ENCODE measurements at regions not wholly inside any gene's neighbourhood (a gene's known extent, or its start where the extent isn't known, plus 50 kb on each side); places are given as distances from the start of the nearest gene placed in this dataset.
A peak's percentile ranks its signal among the peaks of the same experiment; 100 is the strongest.

DNA sequence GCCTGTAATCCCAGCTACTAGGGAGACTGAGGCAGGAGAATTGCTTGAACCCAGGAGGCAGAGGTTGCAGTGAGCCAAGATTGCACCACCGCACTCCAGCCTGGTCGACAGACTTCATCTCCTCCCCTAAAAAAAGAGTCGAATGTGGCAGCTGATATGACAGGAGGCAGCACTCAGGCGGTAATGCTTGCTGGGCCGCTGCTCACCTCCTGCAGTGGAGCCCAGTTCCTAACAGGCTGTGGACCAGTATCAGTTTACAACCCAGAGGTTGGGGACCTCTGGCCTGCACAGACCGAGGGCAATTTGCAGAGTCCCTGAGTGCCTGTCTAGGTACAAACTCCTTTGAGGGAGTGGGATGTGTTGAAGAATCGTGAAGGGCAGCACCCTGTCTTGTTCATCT lies 136.2 kb downstream of the SMAD6 start:
- H3K4me3 ChIP-seq = no peak overlapping the region
- ATAC-seq = no peak

DNA sequence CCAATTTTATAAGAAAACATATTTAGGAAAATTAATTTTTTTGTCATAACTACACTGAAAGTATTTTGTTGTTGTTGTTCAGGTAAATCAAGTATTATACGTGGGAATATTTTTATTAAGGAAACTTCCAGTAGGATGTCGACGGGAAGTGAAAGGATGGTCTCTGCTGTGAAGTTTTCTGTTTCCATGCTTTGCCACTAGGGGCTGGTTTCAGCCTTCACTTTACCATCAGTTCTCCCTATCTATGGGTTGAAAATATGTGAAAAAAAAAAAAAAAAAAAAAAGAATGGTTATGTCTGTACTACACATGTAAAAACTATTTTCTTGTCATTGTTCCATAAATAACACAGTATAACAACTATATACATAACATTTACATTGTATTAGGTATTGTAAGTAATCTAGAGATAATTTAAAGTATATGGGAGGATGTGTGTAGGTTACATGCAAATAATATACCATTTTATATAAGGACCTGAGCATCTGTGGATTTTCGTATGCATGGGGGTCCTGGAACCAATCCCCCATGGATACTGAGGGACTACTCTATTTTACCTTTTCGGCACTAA lies 136.7 kb downstream of the SMAD6 start:
- TF ChIP-seq, protein P1, sequence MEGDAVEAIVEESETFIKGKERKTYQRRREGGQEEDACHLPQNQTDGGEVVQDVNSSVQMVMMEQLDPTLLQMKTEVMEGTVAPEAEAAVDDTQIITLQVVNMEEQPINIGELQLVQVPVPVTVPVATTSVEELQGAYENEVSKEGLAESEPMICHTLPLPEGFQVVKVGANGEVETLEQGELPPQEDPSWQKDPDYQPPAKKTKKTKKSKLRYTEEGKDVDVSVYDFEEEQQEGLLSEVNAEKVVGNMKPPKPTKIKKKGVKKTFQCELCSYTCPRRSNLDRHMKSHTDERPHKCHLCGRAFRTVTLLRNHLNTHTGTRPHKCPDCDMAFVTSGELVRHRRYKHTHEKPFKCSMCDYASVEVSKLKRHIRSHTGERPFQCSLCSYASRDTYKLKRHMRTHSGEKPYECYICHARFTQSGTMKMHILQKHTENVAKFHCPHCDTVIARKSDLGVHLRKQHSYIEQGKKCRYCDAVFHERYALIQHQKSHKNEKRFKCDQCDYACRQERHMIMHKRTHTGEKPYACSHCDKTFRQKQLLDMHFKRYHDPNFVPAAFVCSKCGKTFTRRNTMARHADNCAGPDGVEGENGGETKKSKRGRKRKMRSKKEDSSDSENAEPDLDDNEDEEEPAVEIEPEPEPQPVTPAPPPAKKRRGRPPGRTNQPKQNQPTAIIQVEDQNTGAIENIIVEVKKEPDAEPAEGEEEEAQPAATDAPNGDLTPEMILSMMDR (IDR thresholded peaks at IDR 0.05) = peak; percentile 55
- no peak overlapping the region for H3K27ac ChIP-seq
- no peak overlapping the region for H3K4me3 ChIP-seq
- ATAC-seq (no peak), DNase-seq (no peak)
- H3K4me1 ChIP-seq = peaks cover 47% of the 10 kb centered on the region
- intact Hi-C loops (cut with DNase I) = no loop called here
- H3K27me3 ChIP-seq = no peaks in the 10 kb centered on the region
- H3K36me3 ChIP-seq = no peaks in the 10 kb centered on the region
- no peaks in the 10 kb centered on the region for H3K9me3 ChIP-seq

More for the DNA sequence above, 136.2 kb downstream of the SMAD6 start:
- no peaks in the 10 kb centered on the region for H3K36me3 ChIP-seq
- intact Hi-C loops (cut with DNase I) = no loop called here
- H3K4me1 ChIP-seq = peaks cover 46% of the 10 kb centered on the region
- DNase-seq = no peak
- no peaks in the 10 kb centered on the region for H3K9me3 ChIP-seq
- H3K27ac ChIP-seq = no peak overlapping the region
- TF ChIP-seq, protein P1 (IDR thresholded peaks at IDR 0.05) = no peak
- H3K27me3 ChIP-seq = no peaks in the 10 kb centered on the region

DNA sequence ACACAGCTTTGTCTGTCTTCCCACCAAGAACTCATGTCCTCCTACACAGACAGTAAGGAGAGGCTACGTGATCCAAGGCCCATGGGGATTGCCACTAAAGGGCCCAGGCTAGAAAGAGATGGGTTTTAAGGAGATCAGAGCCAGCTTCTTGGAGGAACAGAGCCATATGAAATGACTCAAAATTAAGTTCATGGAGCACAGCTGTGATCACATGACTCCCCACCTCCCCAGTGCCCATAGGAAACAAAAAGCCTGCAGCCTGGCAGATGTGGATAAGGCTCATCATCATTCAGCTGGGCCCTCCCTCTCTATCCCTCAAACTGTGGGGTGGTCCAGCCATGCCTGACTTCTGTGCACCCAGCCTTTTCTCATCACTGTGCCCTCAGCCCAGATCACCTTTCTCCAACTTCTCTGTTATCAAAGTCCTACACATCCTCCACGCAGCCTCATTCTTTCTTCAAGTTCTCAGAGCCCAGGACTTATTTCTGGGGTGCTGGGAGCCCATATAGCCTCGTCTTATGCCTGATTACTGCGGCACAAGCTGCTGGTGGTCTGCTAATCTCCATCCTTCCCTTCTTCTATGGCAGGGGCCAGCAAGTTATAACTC lies 137.6 kb downstream of the SMAD6 start:
- H3K4me1 ChIP-seq = peaks cover 46% of the 10 kb centered on the region
- TF ChIP-seq, protein P1 (IDR thresholded peaks at IDR 0.05) = no peak

DNA sequence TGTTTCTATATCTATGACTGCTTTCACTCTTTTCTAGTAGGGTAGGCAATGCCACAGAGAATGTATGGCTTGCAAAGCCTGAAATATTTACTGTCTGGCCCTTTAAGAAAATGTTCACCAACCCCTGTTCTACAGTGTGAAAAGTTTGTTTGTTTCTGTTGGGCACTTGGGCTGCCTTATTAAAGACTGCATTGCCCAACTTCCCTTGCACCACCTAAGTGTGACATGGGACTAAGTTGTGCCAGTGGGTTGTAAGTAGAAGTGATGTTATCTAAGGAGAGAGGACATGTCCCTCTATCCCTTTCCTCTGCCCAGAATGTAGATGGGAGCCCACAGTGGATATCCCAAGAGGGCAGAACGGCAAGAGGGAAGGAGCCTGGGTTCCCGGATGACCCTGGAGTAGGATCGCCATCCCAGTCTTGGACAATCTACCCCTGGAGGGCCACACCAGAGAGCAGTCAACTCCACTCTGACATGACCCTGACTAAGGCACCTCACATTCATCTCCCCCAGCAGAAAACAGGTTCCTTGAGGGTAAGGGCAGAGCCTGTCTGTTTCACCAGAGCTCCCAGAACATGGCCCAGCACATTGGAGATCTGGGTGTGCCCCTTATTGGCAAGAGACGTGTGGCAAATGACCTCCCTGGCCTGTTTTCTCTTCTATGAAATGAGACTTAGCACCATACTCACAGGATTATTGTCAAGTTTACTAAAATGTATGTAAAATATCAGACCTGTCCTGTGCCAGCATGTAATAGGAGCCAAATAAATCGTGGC lies 138.8 kb downstream of the SMAD6 start:
- Histone ChIP-seq H3K4me1 (peaks cover 38% of the 10 kb centered on the region), H3K36me3 (no peaks in the 10 kb centered on the region), H3K27ac (peak overlapping the region; percentile 95), H3K4me3 (no peak overlapping the region), H3K9me3 (no peaks in the 10 kb centered on the region), H3K27me3 (no peaks in the 10 kb centered on the region)
- intact Hi-C loops (cut with DNase I) = no loop called here
- DNase-seq (peak; percentile 46), ATAC-seq (peak; percentile 37)
- TF ChIP-seq, protein P1 (IDR thresholded peaks at IDR 0.05) = no peak

More for the DNA sequence above, 137.6 kb downstream of the SMAD6 start:
- intact Hi-C loops (cut with DNase I) = no loop called here
- no peak for ATAC-seq
- no peaks in the 10 kb centered on the region for H3K9me3 ChIP-seq
- no peaks in the 10 kb centered on the region for H3K27me3 ChIP-seq
- H3K4me3 ChIP-seq = no peak overlapping the region
- peak; percentile 4 for DNase-seq
- no peaks in the 10 kb centered on the region for H3K36me3 ChIP-seq
- H3K27ac ChIP-seq = no peak overlapping the region

DNA sequence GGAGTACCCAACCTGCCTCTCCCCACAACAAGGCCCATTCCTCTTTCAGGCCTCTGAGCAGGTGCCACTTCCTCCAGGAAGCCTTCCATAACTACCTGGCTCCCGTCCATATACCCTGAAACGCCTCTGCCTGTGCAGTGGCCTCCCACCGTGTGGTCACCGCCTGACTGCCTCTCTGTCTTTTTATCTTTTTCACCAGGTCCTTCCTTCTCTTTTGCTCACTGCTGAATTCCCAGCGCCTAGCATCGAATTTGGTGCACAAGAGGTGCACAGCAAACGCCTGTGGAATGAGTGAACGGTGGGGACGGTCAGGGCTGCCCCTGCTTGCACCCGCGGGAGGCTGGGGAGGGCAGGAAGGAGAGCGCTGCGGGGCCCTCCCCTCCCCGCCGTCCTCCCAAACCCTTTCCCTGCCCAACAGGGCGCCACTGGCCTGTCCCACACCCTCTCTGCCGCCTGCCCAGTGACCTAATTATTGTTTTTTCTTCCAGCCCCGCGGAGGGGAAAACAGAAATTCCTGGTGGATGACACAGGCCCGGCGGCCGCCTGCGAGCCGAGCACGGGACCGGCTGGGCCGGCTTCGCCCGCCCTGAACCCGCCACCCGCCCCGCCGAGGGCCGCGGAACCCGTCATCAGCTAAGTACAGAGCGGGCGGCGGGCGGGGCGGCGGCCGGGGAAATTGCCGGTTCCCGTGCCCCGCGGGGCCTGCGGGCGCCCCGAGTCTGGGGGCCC lies 140.1 kb downstream of the SMAD6 start:
- intact Hi-C loops (cut with DNase I) = no loop called here
- Histone ChIP-seq H3K4me3 (peak overlapping the region; percentile 50), H3K9me3 (no peaks in the 10 kb centered on the region), H3K4me1 (peaks cover 38% of the 10 kb centered on the region), H3K27ac (peak overlapping the region; percentile 95), H3K27me3 (no peaks in the 10 kb centered on the region), H3K36me3 (no peaks in the 10 kb centered on the region)
- ATAC-seq = peak; percentile 85
- TF ChIP-seq, protein P1 (IDR thresholded peaks at IDR 0.05) = no peak
- peak; percentile 94 for DNase-seq
